ENCODE measurements at regions not wholly inside any gene's neighbourhood (a gene's known extent, or its start where the extent isn't known, plus 50 kb on each side); places are given as distances from the start of the nearest gene placed in this dataset.

DNA sequence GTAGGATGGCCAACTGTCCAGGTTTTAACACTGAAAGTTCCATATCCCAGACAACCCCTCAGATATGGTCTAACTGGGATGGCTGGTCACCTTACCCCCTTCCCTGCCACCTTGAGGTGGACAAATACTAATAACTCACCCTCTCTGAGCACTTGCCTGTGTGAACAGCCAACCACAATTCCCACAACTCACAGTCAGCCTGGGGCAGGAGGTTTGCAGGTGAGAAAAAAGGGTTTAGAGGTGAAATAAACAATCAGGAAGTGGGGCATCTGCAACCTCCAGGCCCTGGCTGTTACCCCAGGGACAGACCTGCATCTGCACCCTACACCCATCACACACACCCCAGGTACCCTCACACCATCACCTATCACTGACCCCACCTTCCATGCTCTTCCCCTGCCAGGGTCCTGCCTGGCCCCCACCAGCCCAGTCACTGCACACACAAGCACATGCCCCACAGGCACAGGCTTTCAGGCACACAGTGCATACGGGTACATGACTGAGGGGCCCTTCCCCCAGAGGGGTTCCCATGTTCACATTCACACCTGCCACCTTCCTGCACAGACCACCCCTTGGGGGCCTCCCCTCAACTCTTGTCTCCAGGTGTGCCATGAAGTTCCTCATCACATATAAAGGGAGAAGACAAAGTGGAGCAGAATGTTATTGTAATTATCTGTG, 679.5 kb downstream of the MATN1 start:
- TF ChIP-seq, protein P1, sequence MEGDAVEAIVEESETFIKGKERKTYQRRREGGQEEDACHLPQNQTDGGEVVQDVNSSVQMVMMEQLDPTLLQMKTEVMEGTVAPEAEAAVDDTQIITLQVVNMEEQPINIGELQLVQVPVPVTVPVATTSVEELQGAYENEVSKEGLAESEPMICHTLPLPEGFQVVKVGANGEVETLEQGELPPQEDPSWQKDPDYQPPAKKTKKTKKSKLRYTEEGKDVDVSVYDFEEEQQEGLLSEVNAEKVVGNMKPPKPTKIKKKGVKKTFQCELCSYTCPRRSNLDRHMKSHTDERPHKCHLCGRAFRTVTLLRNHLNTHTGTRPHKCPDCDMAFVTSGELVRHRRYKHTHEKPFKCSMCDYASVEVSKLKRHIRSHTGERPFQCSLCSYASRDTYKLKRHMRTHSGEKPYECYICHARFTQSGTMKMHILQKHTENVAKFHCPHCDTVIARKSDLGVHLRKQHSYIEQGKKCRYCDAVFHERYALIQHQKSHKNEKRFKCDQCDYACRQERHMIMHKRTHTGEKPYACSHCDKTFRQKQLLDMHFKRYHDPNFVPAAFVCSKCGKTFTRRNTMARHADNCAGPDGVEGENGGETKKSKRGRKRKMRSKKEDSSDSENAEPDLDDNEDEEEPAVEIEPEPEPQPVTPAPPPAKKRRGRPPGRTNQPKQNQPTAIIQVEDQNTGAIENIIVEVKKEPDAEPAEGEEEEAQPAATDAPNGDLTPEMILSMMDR (IDR thresholded peaks at IDR 0.05): no peak
- H3K4me1 ChIP-seq (ENCODE audit: control insufficient read depth in 1 of 2, insufficient read depth in 1 of 2, low read depth in 1 of 2, low read length in 1 of 2): no peaks in the 10 kb centered on the region
- H3K27me3 ChIP-seq: no peaks in the 10 kb centered on the region
- no peaks in the 10 kb centered on the region for H3K36me3 ChIP-seq
- H3K9me3 ChIP-seq: no peaks in the 10 kb centered on the region
- no peak overlapping the region for H3K4me3 ChIP-seq (ENCODE audit: low read depth in 1 of 2, low read length in 1 of 2)
- H3K27ac ChIP-seq: no peak overlapping the region

DNA sequence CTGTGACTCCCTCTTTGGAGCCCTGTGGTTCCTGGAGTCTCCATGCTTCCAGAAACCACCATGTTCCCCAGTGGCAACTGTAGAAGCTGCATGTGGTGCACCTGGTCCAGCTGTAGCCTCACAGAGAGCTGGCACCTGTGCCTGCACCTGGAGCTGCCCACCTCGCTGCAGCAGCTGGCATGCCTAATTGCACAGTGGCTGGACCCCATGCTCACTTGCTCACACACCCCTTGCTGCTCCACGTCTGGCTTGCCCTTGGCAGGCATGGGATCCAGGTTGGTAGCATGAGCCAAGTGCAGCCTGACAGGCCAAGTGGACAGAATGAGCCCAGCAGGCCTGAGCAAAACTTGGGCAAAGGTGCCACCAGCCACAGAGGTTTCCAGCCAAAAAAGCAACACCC, 680.1 kb downstream of the MATN1 start:
- H3K4me1 ChIP-seq (ENCODE audit: control insufficient read depth in 1 of 2, insufficient read depth in 1 of 2, low read depth in 1 of 2, low read length in 1 of 2): no peaks in the 10 kb centered on the region
- no peaks in the 10 kb centered on the region for H3K27me3 ChIP-seq
- no peak overlapping the region for H3K27ac ChIP-seq
- H3K9me3 ChIP-seq: no peaks in the 10 kb centered on the region
- TF ChIP-seq, protein P1 (IDR thresholded peaks at IDR 0.05): no peak
- H3K4me3 ChIP-seq (ENCODE audit: low read depth in 1 of 2, low read length in 1 of 2): no peak overlapping the region
- H3K36me3 ChIP-seq: no peaks in the 10 kb centered on the region

DNA sequence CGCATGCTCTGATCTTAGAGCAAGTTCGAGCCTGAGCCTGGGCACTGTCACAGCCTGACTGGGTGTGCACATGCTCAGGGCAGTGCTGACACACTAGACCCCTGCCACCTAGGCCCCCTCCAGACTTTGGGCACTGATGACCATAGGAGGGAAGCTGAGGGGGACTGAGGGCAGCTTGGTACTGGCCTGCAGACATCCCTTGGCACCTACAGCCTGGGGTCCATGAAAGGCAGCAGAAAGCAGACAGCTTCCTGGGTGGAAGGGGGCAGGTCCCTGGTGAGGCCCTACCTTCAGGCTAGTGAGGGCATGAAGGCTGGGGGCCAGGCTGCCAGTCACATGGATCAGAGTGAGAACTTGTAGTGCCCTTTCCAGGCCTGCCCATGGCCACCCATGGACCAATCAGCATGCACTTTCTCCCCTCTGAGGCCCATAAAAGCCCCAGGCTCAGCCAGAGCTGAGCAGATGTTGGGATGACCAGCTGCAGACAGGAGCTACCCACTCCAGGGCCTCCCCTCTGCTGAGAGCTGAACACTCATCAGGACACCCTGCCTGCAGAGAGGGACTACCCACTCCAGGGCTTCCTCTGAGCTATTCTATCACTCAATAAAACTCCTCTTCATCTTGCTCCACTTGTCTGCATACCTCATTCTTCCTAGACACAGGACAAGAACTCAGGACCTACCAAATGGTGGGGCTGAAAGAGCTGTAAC, 680.8 kb downstream of the MATN1 start:
- Histone ChIP-seq H3K4me1 (ENCODE audit: control insufficient read depth in 1 of 2, insufficient read depth in 1 of 2, low read depth in 1 of 2, low read length in 1 of 2) (no peaks in the 10 kb centered on the region), H3K27ac (no peak overlapping the region), H3K9me3 (no peaks in the 10 kb centered on the region), H3K36me3 (no peaks in the 10 kb centered on the region), H3K4me3 (ENCODE audit: low read depth in 1 of 2, low read length in 1 of 2) (no peak overlapping the region), H3K27me3 (no peaks in the 10 kb centered on the region)
- TF ChIP-seq, protein P1 (IDR thresholded peaks at IDR 0.05): no peak

DNA sequence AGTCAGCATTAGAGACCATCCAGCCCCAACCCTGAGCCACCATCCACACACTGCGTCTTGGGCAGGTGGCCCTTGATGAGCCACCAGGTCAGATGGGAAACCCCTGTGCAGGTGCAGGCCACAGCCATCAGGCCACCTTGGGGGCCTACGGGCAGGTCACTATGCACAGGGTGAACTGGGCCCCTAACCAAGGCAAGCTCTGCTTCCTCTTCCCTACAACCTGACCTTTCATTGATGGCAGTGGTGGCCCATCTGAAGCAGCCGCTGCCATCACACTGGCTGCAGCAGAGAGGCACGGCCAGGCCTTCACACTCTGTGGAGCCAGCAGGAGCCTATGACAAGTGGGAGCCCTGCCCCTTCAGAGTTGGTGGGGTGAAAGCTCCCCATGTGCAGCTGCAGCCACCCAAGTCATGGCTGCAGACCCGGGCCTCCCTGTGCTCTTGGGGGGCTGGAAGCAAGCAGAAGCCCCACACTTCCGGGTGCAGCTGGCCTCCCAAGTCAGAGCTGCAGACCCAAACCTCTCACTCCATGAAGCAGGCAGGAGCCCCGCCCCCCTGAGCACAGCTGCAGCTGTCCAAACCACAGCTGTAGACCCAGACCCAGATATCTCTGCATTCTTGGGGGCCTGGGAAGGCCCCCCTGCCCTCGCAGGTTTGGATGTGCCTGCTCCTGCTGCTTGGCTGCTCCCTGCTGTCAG, 681.5 kb downstream of the MATN1 start:
- Histone ChIP-seq H3K27me3 (no peaks in the 10 kb centered on the region), H3K36me3 (no peaks in the 10 kb centered on the region), H3K4me1 (ENCODE audit: control insufficient read depth in 1 of 2, insufficient read depth in 1 of 2, low read depth in 1 of 2, low read length in 1 of 2) (no peaks in the 10 kb centered on the region), H3K27ac (no peak overlapping the region), H3K9me3 (no peaks in the 10 kb centered on the region), H3K4me3 (ENCODE audit: low read depth in 1 of 2, low read length in 1 of 2) (no peak overlapping the region)
- TF ChIP-seq, protein P1 (IDR thresholded peaks at IDR 0.05): no peak

DNA sequence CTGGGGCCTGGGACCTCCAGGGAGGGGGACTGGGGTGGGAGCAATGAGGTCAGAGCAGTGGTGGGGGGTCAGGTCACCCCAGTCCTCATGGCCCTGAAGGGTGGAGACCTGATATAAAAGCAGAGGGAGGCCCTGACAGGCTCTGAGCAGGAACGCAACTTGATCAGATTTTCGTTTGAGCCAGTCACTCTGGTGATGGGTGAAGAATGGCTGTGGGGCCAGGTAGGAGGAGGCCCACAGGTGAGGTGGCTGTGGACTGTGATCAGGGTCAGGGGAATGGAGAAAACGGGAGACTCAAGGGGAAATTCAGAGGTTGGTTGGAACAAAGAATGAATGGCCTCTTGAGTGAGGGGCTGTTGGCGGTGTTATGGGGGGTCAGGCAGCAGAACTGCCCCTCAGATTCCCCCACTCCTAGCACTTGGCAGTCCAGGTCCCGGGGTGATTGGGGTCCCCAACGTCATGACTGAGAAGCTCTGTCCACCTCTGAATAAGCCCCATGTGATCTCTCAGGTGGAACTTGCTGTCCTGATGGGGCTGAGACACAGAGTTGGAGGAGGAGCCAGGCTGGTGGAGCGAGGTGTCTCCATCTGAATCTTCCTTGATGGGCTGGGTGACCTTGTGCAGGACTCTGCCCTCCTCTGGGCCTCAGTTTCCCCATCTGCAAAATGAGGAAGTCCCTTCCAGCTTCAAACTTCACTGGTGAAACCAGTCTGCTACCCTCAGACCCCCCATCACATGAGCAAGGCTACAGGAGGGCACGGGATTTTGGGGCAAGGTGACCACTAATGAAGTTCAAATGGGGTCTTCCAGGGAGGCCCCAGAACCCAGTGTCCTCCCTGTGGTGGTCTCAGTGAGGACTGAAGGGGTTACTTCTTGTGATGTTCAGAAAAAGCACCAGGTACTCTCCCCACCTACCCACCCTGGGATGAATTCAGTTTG, 683.0 kb downstream of the MATN1 start:
- Histone ChIP-seq H3K4me3 (ENCODE audit: low read depth in 1 of 2, low read length in 1 of 2) (no peak overlapping the region), H3K4me1 (ENCODE audit: control insufficient read depth in 1 of 2, insufficient read depth in 1 of 2, low read depth in 1 of 2, low read length in 1 of 2) (no peaks in the 10 kb centered on the region), H3K36me3 (no peaks in the 10 kb centered on the region), H3K27me3 (no peaks in the 10 kb centered on the region), H3K9me3 (no peaks in the 10 kb centered on the region), H3K27ac (no peak overlapping the region)
- TF ChIP-seq, protein P1 (IDR thresholded peaks at IDR 0.05): no peak
